Kidney capillary endothelial cell (primary cell): ENCODE measurements at regions not wholly inside any gene's neighbourhood (a gene's known extent, or its start where the extent isn't known, plus 50 kb on each side); places are given as distances from the start of the nearest gene placed in this dataset.
"Not testable (repeated sequence)": the region's sequence is repeated elsewhere in the genome, so short reads cannot be mapped to it uniquely, and the experiment has no call there.

ENCODE experiments used
- DNase-seq: peaks from one replicate; pipeline ENCODE4 v3.0.0-alpha.2; 2018; ENCODE audit warnings: low spot score

DNA sequence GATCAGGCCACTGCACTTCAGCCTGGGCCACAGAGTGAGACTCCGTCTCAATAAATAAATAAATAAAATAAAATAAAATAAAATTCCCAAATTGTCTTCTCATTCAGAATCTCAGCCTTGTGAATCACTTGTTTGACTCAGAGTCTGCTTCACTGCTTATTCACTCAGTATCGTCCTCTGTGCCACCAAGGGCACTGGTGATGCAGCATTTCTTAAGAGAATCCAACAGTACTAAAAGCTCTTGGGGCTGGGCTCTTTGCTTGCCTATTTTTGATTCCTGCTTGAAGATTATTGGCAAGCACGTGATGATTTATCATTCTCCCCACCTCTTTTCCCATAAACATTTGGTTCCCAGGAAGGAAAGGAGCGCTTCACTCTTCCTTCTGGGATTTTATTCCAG is 54.8 kb upstream of the HMGB1 start:
- no peak for DNase-seq

DNA sequence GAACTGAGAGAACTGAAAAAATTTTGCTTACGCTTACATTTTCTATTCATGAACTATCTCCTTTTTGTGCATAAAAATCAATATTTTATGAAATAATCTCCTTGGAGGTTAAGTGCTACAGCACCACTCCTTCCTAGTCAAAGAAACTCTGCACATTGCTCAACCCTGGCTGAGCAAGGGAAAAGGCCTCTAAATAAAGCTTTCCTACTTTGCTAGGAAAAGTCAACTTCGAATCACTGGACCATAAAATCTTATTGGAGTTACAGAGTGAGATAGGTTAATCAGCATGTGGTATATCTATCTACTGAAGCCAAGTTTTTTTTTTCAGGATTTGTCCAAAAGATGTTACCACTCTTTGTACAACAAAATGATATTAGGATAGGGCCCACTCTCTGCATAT is 57.5 kb upstream of the HMGB1 start:
- no peak for DNase-seq

DNA sequence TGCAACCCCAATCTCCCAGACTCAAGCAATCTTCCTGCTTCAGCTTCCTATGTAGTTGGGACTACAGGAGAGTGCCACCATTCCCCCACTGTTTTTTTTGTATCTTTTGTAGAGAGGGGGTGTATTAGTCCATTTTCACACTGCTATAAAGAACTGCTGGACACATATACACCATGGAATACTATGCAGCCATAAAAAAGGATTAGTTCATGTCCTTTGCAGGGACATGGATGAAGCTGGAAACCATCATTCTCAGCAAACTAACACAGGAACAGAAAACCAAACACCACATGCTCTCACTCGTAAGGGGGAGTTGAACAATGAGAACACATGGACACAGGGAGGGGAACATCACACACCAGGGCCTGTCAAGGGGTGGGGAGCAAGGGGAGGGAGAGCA is 58.1 kb upstream of the HMGB1 start:
- DNase-seq, result not testable (repeated sequence)

DNA sequence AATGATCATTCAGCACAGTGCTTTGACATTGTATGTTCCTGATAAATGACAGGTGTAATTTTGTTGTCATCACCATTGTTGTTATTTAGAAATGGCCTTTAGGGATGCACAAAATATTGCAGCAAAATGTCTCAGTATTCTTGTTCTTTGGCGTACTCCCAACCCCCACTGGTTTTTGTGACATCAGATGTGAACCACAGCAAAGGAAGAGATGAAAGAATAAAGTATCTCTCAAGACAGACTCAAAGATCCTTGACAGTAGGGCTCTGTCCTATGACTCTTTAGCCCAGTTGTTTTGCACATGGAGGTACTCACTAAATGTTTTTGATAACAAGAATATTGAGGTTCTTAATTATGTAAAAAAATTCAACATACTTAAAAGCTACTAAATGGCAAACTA is 59.5 kb upstream of the HMGB1 start:
- not testable (repeated sequence) for DNase-seq

DNA sequence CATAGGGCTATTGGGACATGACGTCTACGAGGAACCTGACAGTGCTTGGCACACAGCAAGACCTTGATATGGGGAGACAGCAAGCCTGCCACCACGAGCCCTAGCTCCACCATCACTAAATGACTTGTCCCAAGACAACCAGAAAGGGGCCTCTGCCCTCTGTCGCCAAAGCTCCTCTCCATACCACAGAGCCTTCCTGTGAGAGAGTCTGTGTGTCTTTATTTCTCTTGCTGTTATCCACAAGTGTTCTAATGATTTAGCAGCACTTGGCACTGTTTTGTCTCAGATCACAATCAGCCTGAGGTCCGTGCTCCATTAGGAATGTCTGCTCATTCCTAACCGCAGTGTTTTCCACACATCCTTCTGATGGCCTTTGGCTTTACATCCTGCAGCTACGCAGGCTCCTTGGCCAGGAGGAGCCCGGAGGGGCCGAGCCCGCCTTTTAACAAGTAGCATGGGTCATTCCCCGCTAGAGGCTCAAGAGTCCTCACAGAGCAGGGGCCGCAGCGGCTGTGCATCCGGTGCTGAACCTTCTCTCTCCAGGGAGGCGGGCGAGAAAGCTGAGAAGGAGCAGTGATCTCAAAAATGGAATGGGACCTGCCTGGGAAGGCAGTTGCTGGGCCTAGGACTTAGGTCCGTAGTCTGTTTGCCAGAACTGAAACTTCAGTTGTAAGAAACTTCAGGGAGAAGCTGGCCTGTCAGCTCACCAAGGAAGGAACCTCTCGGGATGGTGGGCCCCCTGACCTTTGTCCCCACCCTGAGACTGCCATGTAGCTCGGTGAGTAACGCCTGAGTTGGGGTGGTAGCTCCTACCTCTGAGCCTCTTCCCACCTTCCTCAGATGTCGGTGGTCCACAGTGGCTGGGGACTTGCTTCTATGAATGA is 61.1 kb upstream of the HMGB1 start:
- DNase-seq, result no peak

DNA sequence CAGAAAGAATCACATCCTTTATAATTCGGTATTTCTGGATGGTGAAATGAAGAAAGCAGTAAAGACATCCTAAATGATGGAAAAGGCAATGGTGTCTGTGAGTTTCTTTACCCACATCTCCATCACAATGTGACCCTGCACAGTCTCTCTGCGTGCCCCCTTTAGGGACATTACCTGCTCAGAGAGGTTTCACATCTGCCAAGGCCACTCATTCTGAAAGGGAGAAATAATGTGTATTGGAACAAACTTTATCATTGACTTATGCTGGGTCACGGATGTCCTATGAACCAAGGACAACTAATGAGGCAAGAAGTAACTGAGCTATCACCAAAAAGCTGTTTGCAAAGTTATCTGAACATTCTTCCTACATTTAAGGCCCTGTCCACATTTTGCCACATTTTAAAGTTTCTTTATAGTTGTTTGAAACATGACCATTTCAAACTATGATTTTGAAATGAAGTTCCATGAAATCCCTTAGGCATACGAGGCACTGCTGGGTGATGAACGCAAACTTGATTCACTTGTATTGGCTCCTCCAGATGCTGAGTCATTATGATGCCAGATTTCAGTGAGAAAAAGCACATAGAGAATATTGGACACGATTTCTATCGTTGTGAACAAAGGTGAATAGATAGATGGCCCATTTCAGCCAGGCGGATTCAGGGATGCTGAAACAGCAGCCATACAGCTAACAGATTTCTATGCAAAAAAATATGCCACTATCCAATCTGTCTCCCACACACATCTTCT is 63.5 kb upstream of the HMGB1 start:
- no peak for DNase-seq

DNA sequence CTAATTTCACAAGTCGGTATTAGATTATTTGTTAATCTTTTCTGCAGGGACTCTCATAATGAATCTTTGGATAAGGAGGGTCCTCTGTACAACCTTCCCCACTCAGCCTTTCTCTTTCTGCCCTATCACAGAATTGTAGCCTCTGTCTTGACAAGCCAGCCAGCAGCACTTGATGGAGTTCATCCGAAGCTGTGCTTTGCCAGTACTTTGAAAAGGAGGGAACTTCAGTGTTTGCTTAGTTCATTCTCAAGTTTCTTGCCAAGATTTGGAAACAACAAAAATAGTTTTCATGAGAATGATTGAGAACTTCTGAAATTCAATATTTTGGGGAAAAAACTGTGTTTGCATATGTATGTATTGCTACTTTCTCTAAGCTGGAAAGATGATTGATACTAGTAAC is 69.3 kb upstream of the HMGB1 start:
- DNase-seq, result no peak

DNA sequence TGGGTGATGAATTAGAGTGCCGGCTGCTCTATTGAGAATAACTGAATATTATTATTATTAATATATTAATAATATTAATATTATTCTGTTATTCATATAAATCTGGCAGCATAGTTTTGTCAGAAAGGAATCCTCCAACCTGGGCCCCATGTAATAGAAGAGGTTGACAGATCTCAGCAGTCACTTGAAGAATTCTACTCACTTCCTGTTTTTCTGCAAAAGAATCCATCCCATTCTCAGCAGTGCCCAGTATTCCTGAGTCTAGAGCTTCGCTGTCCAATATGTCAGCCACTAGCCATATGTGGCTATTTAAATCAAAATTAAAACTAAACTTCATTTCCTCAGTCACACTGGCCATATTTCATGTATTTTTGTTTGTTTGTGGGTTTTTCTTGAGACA is 72.4 kb upstream of the USPL1 start:
- DNase-seq, result no peak

DNA sequence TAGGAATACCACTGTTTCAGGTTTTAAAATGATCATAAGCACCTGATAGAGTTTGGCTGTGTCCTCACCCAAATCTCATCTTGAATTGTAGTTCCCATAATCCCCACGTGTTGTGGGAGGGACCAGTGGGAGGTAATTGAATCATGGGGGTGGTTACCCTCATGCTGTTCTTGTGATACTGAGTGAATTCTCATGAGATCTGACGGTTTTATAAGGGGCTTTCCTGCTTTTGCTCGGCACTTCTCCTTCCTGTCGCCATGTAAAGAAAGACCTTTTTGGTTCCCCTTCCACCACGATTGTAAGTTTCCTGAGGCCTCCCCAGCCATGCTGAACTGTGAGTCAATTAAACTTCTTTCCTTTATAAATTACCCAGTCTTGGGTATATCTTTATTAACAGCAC is 69.7 kb upstream of the USPL1 start:
- DNase-seq, result not testable (repeated sequence)

DNA sequence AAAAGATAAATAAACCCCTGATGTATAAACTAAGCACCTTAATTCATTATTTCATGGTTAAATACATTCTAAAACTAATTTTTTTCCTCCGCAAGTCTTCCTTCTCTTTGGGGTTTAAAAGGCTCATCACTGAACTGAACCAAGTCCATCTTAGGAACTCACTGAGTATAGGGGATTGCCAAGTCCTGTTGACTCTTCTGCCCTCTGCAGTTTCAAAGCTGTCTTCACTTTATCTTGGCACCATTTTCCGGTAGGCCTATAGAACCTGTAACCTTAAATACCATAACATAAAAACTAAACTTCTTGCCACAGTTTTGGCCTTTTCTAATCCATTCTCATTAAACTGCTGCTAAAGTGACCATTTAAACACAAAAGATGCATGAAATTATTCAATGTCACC is 66.5 kb upstream of the USPL1 start:
- peak; percentile 25 for DNase-seq

DNA sequence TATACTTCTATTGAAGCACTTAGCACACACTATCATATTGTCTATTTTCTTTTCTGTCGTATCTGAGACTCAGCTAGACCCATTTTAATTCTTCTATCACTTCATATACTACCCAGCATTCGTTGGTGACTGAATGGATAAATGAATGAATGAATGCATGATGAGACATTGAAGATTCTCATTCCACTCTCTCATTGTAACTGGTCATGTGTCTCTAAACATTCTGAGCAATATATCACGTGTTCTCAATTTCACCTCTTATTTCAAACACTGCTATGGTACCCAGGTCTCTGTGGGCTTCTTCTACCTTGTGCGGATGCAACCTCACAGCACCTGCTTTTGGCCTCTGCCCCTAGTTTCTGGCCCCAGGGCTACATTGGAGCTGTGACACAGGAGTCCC is 65.2 kb upstream of the USPL1 start:
- no peak for DNase-seq

DNA sequence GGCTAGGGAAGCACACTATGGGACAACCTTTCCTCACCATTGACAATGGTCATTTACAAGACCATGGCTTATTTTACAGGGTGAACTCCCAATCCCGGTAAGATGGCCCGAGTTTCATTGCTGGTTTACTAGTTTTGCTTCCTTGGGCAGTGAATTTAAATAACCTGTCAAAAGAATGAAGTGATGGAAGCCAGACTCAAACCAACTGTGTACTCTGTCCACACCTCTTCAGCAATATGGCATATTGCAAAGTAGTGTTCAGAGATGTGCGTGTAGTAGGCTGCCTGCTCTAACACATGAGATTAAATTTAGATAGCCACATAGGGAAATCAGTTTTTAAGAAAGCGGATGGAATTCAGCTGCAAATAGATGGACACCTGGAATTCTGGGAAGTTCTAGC is 58.4 kb upstream of the USPL1 start:
- DNase-seq, result no peak

DNA sequence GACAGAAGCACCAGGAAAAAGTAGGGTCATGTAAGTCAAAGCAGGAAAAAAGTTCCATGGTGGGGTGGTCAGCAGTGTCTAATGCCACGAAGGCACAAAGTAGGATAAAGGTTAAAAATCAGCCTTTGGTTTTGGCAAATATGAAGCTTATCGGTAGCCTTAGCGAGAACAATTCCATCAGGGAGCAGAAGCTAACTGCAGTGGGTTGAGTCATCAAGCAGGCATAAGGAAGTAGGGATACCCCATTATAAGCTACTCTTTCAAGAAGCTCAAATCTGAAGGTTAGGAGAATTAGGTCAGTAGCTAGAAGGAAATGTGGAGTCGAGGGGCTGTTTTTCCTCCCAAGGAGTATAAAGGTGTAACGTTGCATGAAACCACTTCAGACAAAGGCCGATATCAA is 57.5 kb upstream of the USPL1 start:
- no peak for DNase-seq

DNA sequence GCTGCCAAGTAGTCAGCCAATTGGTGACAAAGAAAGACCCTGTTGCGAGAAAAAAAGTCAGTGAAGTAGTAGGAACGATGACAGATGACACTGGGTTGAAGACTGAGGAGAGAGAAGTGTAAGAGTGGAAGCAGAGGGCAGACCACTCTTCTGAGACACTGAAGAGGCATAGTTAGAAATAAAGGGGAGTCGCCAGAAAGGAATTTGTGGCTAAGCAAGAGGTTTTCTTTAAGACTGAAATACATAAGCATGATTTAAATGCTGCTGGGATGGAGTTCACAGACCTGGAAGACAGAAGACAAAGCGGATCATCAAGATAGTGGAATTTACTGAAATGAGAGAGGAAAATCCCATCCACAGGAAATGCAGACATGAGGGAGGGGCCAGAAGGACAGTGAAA is 56.2 kb upstream of the USPL1 start:
- no peak for DNase-seq

DNA sequence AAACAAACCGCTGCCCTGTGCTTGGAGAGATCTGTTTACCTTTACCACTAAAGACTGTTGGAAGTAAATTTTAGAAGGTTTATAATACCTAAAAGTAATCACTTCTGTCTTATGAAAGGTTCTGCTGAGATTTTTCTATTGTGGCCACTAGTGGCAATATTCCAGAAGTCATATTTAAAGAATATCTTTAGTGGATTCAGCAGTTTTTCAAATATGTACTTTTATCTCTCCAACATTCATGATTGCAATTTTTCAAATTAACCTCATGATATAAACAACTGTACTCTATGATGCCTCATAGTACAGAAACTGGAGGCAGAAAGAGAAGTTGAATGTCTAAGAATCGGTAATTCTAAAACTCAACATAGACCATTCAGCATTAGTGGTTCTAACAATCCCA is 53.2 kb upstream of the USPL1 start:
- no peak for DNase-seq

DNA sequence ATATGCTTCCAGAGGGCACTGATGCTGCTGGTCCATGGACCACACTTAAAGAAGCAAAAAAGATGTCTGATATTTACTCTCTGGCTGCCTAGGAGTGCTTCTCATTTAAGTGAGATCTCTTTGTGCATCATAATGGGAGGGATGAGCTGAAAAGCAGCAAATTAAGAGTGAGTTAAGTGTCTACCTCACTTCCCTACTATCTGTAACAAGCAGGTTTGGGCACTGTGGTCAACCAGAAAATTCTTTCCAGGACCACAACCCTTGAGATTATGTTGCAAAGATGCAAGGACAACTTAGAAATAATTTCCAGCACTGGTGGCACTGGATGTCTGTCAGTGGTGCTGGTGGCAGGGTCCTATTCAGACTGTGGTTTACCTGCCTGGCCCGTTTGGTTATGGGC is 52.1 kb upstream of the USPL1 start:
- DNase-seq, result no peak

DNA sequence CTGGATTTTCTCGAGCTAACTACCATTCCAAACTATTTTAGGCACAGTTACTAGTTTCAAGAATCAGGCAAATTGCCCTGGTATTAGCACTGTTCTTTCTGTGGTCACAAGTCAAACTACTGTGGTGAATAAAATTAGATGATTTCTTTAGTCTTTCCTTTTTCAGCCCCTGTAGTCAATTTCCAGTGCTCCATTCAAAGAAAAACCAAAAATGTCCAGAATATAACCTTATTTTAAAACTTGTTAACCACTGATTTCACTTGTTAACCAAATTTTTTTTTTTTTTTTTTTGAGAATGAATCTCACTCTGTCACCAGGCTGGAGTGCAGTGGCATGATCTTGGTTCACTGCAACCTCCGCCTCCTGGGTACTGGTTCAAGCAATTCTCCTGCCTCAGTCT is 50.6 kb upstream of the USPL1 start:
- DNase-seq, result no peak
